ENCODE measurements at regions not wholly inside any gene's neighbourhood (a gene's known extent, or its start where the extent isn't known, plus 50 kb on each side); places are given as distances from the start of the nearest gene placed in this dataset.

DNA sequence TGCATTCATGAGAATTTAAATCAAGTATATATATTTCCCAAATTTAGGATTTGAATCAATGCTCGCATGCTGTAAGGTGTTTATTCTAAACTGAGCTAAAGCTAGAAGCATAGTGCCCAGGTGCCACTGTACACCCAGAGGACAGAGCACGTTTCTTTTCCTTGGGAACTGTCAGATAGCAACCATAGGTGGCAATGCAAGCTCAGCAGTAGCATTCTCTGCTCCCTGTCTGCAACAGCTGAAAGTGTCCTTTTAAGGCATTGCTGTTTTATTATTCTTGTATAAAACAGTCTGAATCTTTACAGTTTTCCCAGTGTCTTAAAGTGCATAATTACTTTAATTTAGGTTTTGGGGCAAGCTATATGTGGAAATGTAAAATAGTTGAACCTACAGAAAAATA is 443.4 kb upstream of the MMS22L start:
- DNase-seq (ENCODE audit: low read depth, low spot score) (no peak), FAIRE-seq (no peak), ATAC-seq (no peak)
- intact Hi-C loops (cut with micrococcal nuclease; ENCODE audit: unreplicated experiment) (no loop called here), in situ Hi-C loops (cut with MboI) (no loop called here)
- TF ChIP-seq, protein P1, sequence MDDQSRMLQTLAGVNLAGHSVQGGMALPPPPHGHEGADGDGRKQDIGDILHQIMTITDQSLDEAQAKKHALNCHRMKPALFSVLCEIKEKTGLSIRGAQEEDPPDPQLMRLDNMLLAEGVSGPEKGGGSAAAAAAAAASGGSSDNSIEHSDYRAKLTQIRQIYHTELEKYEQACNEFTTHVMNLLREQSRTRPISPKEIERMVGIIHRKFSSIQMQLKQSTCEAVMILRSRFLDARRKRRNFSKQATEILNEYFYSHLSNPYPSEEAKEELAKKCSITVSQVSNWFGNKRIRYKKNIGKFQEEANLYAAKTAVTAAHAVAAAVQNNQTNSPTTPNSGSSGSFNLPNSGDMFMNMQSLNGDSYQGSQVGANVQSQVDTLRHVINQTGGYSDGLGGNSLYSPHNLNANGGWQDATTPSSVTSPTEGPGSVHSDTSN (IDR thresholded peaks at IDR 0.05; ENCODE audit: insufficient replicate concordance, low read depth, low read length) = no peak
- TF ChIP-seq FOXM1 (IDR thresholded peaks at IDR 0.05; ENCODE audit: low read depth, low read length) = no peak
- no peak for TF ChIP-seq CBX3 (IDR thresholded peaks at IDR 0.05; ENCODE audit: borderline replicate concordance, low read depth)
- TF ChIP-seq, protein P2, sequence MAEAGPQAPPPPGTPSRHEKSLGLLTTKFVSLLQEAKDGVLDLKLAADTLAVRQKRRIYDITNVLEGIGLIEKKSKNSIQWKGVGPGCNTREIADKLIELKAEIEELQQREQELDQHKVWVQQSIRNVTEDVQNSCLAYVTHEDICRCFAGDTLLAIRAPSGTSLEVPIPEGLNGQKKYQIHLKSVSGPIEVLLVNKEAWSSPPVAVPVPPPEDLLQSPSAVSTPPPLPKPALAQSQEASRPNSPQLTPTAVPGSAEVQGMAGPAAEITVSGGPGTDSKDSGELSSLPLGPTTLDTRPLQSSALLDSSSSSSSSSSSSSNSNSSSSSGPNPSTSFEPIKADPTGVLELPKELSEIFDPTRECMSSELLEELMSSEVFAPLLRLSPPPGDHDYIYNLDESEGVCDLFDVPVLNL (IDR thresholded peaks at IDR 0.05; ENCODE audit: low read depth, low read length) = no peak
- TF ChIP-seq, protein P3, sequence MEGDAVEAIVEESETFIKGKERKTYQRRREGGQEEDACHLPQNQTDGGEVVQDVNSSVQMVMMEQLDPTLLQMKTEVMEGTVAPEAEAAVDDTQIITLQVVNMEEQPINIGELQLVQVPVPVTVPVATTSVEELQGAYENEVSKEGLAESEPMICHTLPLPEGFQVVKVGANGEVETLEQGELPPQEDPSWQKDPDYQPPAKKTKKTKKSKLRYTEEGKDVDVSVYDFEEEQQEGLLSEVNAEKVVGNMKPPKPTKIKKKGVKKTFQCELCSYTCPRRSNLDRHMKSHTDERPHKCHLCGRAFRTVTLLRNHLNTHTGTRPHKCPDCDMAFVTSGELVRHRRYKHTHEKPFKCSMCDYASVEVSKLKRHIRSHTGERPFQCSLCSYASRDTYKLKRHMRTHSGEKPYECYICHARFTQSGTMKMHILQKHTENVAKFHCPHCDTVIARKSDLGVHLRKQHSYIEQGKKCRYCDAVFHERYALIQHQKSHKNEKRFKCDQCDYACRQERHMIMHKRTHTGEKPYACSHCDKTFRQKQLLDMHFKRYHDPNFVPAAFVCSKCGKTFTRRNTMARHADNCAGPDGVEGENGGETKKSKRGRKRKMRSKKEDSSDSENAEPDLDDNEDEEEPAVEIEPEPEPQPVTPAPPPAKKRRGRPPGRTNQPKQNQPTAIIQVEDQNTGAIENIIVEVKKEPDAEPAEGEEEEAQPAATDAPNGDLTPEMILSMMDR (IDR thresholded peaks at IDR 0.05 in 2 of 3, conservative IDR thresholded peaks at IDR 0.05 in 1 of 3; ENCODE audit: control insufficient read depth in 2 of 3, extremely low read depth in 1 of 3, insufficient read depth in 1 of 3, low read depth in 3 of 3, low read length in 3 of 3) = peak in 1 of 3 experiments; percentile 7; a peak in 1 of 6 replicates
- TF ChIP-seq, protein P4, sequence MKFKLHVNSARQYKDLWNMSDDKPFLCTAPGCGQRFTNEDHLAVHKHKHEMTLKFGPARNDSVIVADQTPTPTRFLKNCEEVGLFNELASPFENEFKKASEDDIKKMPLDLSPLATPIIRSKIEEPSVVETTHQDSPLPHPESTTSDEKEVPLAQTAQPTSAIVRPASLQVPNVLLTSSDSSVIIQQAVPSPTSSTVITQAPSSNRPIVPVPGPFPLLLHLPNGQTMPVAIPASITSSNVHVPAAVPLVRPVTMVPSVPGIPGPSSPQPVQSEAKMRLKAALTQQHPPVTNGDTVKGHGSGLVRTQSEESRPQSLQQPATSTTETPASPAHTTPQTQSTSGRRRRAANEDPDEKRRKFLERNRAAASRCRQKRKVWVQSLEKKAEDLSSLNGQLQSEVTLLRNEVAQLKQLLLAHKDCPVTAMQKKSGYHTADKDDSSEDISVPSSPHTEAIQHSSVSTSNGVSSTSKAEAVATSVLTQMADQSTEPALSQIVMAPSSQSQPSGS (IDR thresholded peaks at IDR 0.05; ENCODE audit: low read length) = no peak
- no TSS peak for BruUV-seq (replicated peaks)
- no peak overlapping the region for H3K27ac ChIP-seq (ENCODE audit: control insufficient read depth, insufficient read depth)
- no peak overlapping the region for H3K4me2 ChIP-seq (ENCODE audit: control insufficient read depth, insufficient read depth)
- no peak overlapping the region for H3K4me3 ChIP-seq
- H3K36me3 ChIP-seq (ENCODE audit: control insufficient read depth in 2 of 2, insufficient read depth in 2 of 2, low read length in 1 of 2) = no peaks in the 10 kb centered on the region
- ChIA-PET CTCF (interaction anchor here (1.3 kb wide), 1 partner anchor 13 kb away, joined by 3 read pairs; no protein-coding TSS in a partner anchor), SMC1A (ENCODE audit: uncharacterized antibody, unreplicated experiment) (interaction anchor here (1.0 kb wide), 1 partner anchor 9 kb away, joined by 4 read pairs; no protein-coding TSS in a partner anchor), POLR2A (interaction anchor here (0.6 kb wide), 1 partner anchor 201 kb away, joined by 3 read pairs; no protein-coding TSS in a partner anchor), RAD21 (ENCODE audit: unreplicated experiment) (no interaction called here)
- no peaks in the 10 kb centered on the region for H3K27me3 ChIP-seq (replicated peaks in 1 of 2; ENCODE audit: control insufficient read depth in 2 of 2, insufficient read depth in 2 of 2, low read length in 1 of 2)
- H4K20me1 ChIP-seq (ENCODE audit: control insufficient read depth, insufficient read depth) = no peaks in the 10 kb centered on the region
- H3K4me1 ChIP-seq (ENCODE audit: control insufficient read depth, insufficient read depth, low read length) = no peaks in the 10 kb centered on the region
- no peaks in the 10 kb centered on the region for H3K9me3 ChIP-seq (replicated peaks; ENCODE audit: control insufficient read depth, insufficient read depth, low read length)
- H3K9ac ChIP-seq (ENCODE audit: control insufficient read depth, insufficient read depth, low read length) = no peak overlapping the region
- H3K79me2 ChIP-seq (ENCODE audit: control insufficient read depth, insufficient read depth, low read length) = no peaks in the 10 kb centered on the region
- WGBS (ENCODE audit: insufficient coverage, insufficient replicate concordance, low lambda C conversion rate, missing lambda C conversion rate) = 39% methylated on average over 2 of the region's 2 CpGs
- no peak overlapping the region for H2AFZ ChIP-seq (ENCODE audit: control insufficient read depth, low read depth, low read length)

Measured in GM12878 (cell line).